Left lung (tissue), 4 donors: ENCODE measurements at regions not wholly inside any gene's neighbourhood (a gene's known extent, or its start where the extent isn't known, plus 50 kb on each side); places are given as distances from the start of the nearest gene placed in this dataset.

Source experiments
- ATAC-seq: fragments of 200-7000 bp; cut with Tn5 transposase; one replicate; pipeline ENCODE4 v1.9.1; 2020; ENCODE audit warnings: moderate library complexity
- DNase-seq, 4 donors: peaks; one replicate each; pipeline ENCODE4 v3.0.0-alpha.2; 2013 to 2020
- H3K27ac ChIP-seq, 2 donors: fragments of 200-600 bp; sonication (generic) in 1 of 2; one replicate each; pipeline versions ENCODE4 v1.5.0 to v1.8.0; 2020 to 2021
- H3K27me3 ChIP-seq, 2 donors: fragments of 200-600 bp; sonication (generic) in 1 of 2; one replicate each; pipeline versions ENCODE4 v1.5.0 to v1.8.0; 2020 to 2021
- H3K36me3 ChIP-seq, 2 donors: fragments of 200-600 bp; sonication (generic) in 1 of 2; one replicate each; pipeline versions ENCODE4 v1.5.0 to v1.8.0; 2020 to 2021
- H3K4me1 ChIP-seq, 2 donors: fragments of 200-600 bp; one replicate each; pipeline ENCODE4 v1.8.0; 2021
- H3K4me3 ChIP-seq, 2 donors: fragments of 200-600 bp; sonication (generic) in 1 of 2; one replicate each; pipeline versions ENCODE4 v1.5.0 to v1.8.0; 2020 to 2021; ENCODE audit warnings: mild to moderate bottlenecking in 1 of 2
- H3K9me3 ChIP-seq, 2 donors: fragments of 200-600 bp; sonication (generic) in 1 of 2; one replicate each; pipeline versions ENCODE4 v1.5.0 to v1.8.0; 2020 to 2021
- CTCF ChIP-seq, 2 donors: fragments of 200-600 bp; sonication (generic) in 1 of 2; IDR thresholded peaks; one replicate each; pipeline versions ENCODE4 v1.5.0 to v1.8.0; 2021; ENCODE audit warnings: antibody characterized with exemption in 2 of 2
- intact Hi-C, 2 donors: fragments of 100-400 bp; cut with DNase I; formaldehyde crosslinking; loops; one replicate each; pipeline versions ENCODE4 v1.11.2 to v1.14.2; 2022
- donor health status: DM: no; HTN: yes; CAD: no.
- donor health status: DM: no; HTN: no; CAD: no.

GRCh38 chr10:113354711-113355110 lies 198.1 kb upstream of the HABP2 start:
- H3K4me3 ChIP-seq = no peak overlapping the region
- no peaks in the 10 kb centered on the region for H3K36me3 ChIP-seq
- DNase-seq (peak in 2 of 4 donors; percentile 51 to 57), ATAC-seq (no peak)
- H3K27me3 ChIP-seq = no peaks in the 10 kb centered on the region
- H3K4me1 ChIP-seq = no peaks in the 10 kb centered on the region
- H3K27ac ChIP-seq = no peak overlapping the region
- TF ChIP-seq CTCF (IDR thresholded peaks at IDR 0.05) = no peak
- intact Hi-C loops = no loop called here
- H3K9me3 ChIP-seq = no peaks in the 10 kb centered on the region

- H3K4me1 ChIP-seq = no peaks in the 10 kb centered on the region
- intact Hi-C loops = no loop called here
- H3K27me3 ChIP-seq = no peaks in the 10 kb centered on the region
- no peak for TF ChIP-seq CTCF (IDR thresholded peaks at IDR 0.05)
- no peak overlapping the region for H3K27ac ChIP-seq
- H3K4me3 ChIP-seq = no peak overlapping the region
- DNase-seq (no peak), ATAC-seq (no peak)
- H3K36me3 ChIP-seq = no peaks in the 10 kb centered on the region
- no peaks in the 10 kb centered on the region for H3K9me3 ChIP-seq
These were observed 195.8 kb upstream of the HABP2 start for GRCh38 chr10:113356794-113357680.

- intact Hi-C loops = no loop called here
- Histone ChIP-seq H3K27ac (no peak overlapping the region), H3K36me3 (no peaks in the 10 kb centered on the region), H3K4me1 (no peaks in the 10 kb centered on the region), H3K27me3 (no peaks in the 10 kb centered on the region), H3K4me3 (no peak overlapping the region), H3K9me3 (no peaks in the 10 kb centered on the region)
- ATAC-seq (no peak), DNase-seq (no peak)
- TF ChIP-seq CTCF (IDR thresholded peaks at IDR 0.05) = no peak
These were observed 195.1 kb upstream of the HABP2 start for GRCh38 chr10:113357681-113358300.

GRCh38 chr10:113359655-113360054 lies 193.2 kb upstream of the HABP2 start:
- H3K27ac ChIP-seq = no peak overlapping the region
- H3K9me3 ChIP-seq = no peaks in the 10 kb centered on the region
- H3K36me3 ChIP-seq = no peaks in the 10 kb centered on the region
- intact Hi-C loops = no loop called here
- no peak overlapping the region for H3K4me3 ChIP-seq
- ATAC-seq (peak; percentile 23), DNase-seq (no peak)
- TF ChIP-seq CTCF (IDR thresholded peaks at IDR 0.05) = no peak
- no peaks in the 10 kb centered on the region for H3K4me1 ChIP-seq
- H3K27me3 ChIP-seq = no peaks in the 10 kb centered on the region

- Histone ChIP-seq H3K27me3 (no peaks in the 10 kb centered on the region), H3K9me3 (peaks cover 0 to 2% of the 10 kb centered on the region in 2 donors), H3K36me3 (no peaks in the 10 kb centered on the region), H3K4me3 (no peak overlapping the region), H3K4me1 (no peaks in the 10 kb centered on the region), H3K27ac (no peak overlapping the region)
- no peak for DNase-seq
- no peak for ATAC-seq
- intact Hi-C loops = no loop called here
- no peak for TF ChIP-seq CTCF (IDR thresholded peaks at IDR 0.05)
These were observed 192.0 kb upstream of the HABP2 start for GRCh38 chr10:113360870-113361269.
